GM12872 (cell line): ENCODE measurements at regions not wholly inside any gene's neighbourhood (a gene's known extent, or its start where the extent isn't known, plus 50 kb on each side); places are given as distances from the start of the nearest gene placed in this dataset.

ENCODE experiments used
- TF ChIP-seq, protein P1 (sequence below): IDR thresholded peaks from 3 replicates; pipeline ENCODE4 v1.5.1; 2011; ENCODE audit warnings: low read depth, mild to moderate bottlenecking, low read length, moderate library complexity; ENCODE audit not compliant: insufficient read depth

GRCh38 chr5:135133698-135134515, 99.9 kb upstream of the PITX1 start:
- TF ChIP-seq, protein P1, sequence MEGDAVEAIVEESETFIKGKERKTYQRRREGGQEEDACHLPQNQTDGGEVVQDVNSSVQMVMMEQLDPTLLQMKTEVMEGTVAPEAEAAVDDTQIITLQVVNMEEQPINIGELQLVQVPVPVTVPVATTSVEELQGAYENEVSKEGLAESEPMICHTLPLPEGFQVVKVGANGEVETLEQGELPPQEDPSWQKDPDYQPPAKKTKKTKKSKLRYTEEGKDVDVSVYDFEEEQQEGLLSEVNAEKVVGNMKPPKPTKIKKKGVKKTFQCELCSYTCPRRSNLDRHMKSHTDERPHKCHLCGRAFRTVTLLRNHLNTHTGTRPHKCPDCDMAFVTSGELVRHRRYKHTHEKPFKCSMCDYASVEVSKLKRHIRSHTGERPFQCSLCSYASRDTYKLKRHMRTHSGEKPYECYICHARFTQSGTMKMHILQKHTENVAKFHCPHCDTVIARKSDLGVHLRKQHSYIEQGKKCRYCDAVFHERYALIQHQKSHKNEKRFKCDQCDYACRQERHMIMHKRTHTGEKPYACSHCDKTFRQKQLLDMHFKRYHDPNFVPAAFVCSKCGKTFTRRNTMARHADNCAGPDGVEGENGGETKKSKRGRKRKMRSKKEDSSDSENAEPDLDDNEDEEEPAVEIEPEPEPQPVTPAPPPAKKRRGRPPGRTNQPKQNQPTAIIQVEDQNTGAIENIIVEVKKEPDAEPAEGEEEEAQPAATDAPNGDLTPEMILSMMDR = no peak

- TF ChIP-seq, protein P1 = no peak
Observed at GRCh38 chr5:135133181-135133580, 99.2 kb upstream of the PITX1 start.

GRCh38 chr5:135131801-135132680, 98.0 kb upstream of the PITX1 start:
- TF ChIP-seq, protein P1 = no peak

DNA sequence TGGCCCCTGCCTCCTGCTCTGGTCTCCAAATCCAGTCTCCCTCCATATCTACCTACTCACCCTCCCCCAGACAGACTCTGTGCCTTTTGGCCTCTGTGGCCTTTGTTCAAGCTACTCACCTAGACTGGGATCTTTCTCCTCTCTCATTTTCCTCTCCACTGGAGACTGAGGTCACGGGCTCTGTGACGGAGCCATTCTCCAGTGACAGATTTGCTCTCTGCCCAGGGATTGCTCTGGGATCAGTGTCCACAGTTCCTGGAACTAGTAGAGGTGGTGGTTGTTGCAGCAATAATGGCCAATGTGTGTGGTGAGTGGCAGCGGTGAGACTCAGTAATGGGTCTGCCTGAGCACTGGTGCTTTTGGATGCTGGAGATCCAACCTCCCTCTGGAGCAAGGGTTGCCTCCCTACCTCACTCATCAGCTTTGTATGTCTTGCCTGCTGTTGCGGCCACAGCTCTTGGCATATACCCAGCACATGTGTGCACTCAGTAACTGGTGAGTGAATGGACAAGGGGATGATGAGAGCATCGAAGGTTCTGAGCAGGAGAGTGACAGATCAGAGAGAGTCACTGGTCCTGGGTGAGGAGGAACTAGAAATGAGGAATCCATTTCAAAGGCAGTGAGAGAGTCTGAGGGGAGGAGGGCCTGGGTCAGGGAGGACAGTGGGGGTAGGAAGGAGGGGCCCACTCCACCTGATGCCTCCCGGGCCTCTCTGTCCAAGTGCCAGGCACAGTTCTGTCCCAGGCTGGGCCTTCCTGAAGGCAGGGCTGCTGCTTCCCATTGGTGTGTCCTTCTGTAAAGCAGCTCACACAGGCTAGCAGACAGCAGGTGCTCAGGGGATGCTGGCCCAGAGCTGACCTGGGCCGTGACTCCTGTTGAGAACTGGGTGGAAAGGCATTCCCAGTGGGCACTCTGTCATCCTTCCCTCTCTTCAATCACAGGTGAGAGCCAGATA, 96.5 kb upstream of the PITX1 start:
- TF ChIP-seq, protein P1 = no peak

DNA sequence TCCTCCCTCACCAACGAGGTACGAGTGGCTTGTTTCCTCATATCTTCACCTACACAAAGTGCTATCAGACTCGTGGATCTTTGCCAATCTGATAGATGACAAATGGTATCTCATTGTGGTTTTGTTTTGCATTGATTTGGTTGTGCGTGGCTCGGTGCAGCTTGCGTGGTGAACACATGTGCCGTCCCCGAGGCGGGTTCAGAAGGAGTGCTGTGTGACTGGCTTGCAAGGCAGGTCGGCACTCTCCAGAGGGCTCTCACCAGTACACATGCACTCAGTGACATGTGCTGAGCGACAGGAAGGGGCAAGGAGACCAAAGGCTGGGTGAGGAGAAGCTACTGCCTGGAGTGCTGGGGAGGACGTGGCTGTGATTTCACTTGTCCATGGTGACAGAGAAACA, 95.3 kb upstream of the PITX1 start:
- TF ChIP-seq, protein P1 = no peak

DNA sequence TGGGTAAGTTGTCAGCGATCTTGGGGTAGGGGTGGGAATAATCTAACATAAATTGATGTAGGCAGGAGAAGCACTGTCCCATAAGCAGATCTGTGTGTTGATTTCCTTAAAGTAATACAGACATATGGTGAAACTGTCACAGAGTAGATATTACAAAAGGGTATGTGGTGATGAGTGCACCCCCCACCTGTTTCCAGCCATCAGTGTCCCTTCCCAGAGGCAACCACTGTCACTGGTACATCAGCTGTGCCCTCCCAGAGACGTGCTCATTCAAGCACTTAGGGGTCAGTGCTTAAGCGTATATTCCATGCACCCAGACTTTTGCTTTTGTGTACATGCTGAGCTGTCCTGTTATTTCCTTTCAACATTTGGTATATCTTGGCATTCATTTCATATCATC, 94.3 kb upstream of the PITX1 start:
- TF ChIP-seq, protein P1 = no peak
